ENCODE measurements at regions not wholly inside any gene's neighbourhood (a gene's known extent, or its start where the extent isn't known, plus 50 kb on each side); places are given as distances from the start of the nearest gene placed in this dataset.

DNA sequence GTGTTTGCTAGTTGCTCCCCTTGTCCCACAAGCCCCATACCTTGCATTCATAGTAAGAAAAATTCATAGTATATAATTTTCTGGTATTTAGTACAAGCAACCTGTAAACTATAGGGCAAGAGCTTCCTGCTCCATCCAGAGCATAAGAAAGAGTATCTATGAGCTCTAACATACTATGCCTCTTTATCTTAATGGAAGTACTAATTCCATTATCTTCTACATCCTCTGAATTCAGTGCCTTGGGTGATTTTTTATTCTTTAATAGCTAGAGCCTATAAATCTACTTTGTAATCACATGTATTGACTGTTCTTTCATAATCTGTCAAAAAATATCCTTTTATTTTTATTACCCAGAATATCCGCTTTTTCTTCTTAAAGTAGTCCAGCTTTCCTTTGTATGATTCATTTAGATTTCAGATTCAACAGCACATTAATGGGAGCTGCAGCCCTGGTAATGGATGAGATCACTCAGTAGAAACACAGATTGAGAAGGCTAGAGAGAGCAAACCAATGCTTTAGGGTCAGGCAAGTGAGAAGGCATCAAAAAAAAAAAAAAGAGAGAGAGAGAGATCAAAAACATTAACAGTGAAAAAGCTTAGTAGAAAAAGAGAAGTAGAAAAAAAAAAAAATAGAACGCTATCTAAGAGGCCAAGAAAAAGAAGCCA is 511.5 kb upstream of the NAALADL2 start:
- Histone ChIP-seq H3K14ac (ENCODE audit: insufficient read length) (no peak overlapping the region), H2BK20ac (ENCODE audit: low read length) (no peak overlapping the region), H4K91ac (replicated peaks; ENCODE audit: insufficient read length, low read length) (no peak overlapping the region), H3K18ac (ENCODE audit: extremely low read depth, low read length) (no peak overlapping the region), H2BK12ac (ENCODE audit: low read depth, low read length) (no peak overlapping the region), H3K23me2 (ENCODE audit: low read depth, low read length) (no peaks in the 10 kb centered on the region), H3K4ac (replicated peaks; ENCODE audit: insufficient read length, low read depth, low read length) (no peak overlapping the region), H3K79me2 (ENCODE audit: control insufficient read depth in 1 of 2, insufficient read depth in 2 of 2, low read length in 2 of 2) (no peaks in the 10 kb centered on the region), H3K9ac (replicated peaks in 1 of 4; ENCODE audit: extremely low read depth in 1 of 4, low read depth in 3 of 4, low read length in 3 of 4) (no peak overlapping the region), H3K4me2 (ENCODE audit: insufficient read depth in 1 of 2, low read depth in 2 of 2, low read length in 2 of 2) (no peak overlapping the region), H2BK15ac (ENCODE audit: low read length) (no peak overlapping the region), H2BK5ac (ENCODE audit: low read depth, low read length) (no peak overlapping the region), H3K36me3 (ENCODE audit: control insufficient read depth in 2 of 4, insufficient read depth in 4 of 4, low read length in 3 of 4) (no peaks in the 10 kb centered on the region), H3K56ac (replicated peaks; ENCODE audit: insufficient read length, low read depth, low read length) (no peak overlapping the region), H2AFZ (ENCODE audit: low read length) (no peak overlapping the region), H4K8ac (ENCODE audit: extremely low read depth, insufficient read depth, low read length) (no peak overlapping the region), H3K23ac (ENCODE audit: insufficient read length) (no peak overlapping the region), H3K27ac (ENCODE audit: low read depth, low read length) (no peak overlapping the region), H4K5ac (ENCODE audit: insufficient read length, low read depth, low read length) (no peak overlapping the region), H3K79me1 (ENCODE audit: low read depth, low read length) (no peaks in the 10 kb centered on the region), H3K27me3 (replicated peaks in 1 of 4; ENCODE audit: control insufficient read depth in 3 of 4, extremely low read depth in 1 of 4, insufficient read depth in 3 of 4, low read length in 3 of 4) (no peaks in the 10 kb centered on the region), H3K4me1 (replicated peaks in 1 of 4; ENCODE audit: control insufficient read depth in 3 of 4, insufficient read depth in 4 of 4, low read length in 3 of 4) (no peaks in the 10 kb centered on the region), H4K20me1 (replicated peaks in 1 of 2; ENCODE audit: control insufficient read depth in 1 of 2, insufficient read depth in 2 of 2, low read length in 2 of 2) (no peaks in the 10 kb centered on the region), H2BK120ac (replicated peaks; ENCODE audit: low read depth, low read length) (no peak overlapping the region), H3K9me3 (ENCODE audit: insufficient read depth in 2 of 2, low read depth in 1 of 2, low read length in 1 of 2) (peaks cover 0 to 6% of the 10 kb centered on the region in 2 experiments; a peak in 1 of 4 replicates), H3K4me3 (ENCODE audit: extremely low read depth in 1 of 4, insufficient read depth in 2 of 4, low read depth in 3 of 4, low read length in 4 of 4) (no peak overlapping the region), H2AK5ac (ENCODE audit: low read depth, low read length) (no peak overlapping the region)
- TF ChIP-seq TAF7 (optimal IDR thresholded peaks at IDR 0.05; ENCODE audit: borderline replicate concordance, low read depth, low read length) (no peak), KDM5A (IDR thresholded peaks at IDR 0.05; ENCODE audit: low read length) (no peak), YY1 (IDR thresholded peaks at IDR 0.05; ENCODE audit: low read depth, low read length) (no peak), CBX5 (IDR thresholded peaks at IDR 0.05; ENCODE audit: low read depth, low read length) (no peak)
- TF ChIP-seq, protein P1, sequence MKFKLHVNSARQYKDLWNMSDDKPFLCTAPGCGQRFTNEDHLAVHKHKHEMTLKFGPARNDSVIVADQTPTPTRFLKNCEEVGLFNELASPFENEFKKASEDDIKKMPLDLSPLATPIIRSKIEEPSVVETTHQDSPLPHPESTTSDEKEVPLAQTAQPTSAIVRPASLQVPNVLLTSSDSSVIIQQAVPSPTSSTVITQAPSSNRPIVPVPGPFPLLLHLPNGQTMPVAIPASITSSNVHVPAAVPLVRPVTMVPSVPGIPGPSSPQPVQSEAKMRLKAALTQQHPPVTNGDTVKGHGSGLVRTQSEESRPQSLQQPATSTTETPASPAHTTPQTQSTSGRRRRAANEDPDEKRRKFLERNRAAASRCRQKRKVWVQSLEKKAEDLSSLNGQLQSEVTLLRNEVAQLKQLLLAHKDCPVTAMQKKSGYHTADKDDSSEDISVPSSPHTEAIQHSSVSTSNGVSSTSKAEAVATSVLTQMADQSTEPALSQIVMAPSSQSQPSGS (IDR thresholded peaks at IDR 0.05; ENCODE audit: low read length): no peak
- ChIA-PET CTCF (ENCODE audit: partially characterized antibody) (interaction anchor here (1.2 to 1.5 kb wide), 2 partner anchors 8 to 222 kb away, joined by 3 to 5 read pairs; no protein-coding TSS in a partner anchor), POLR2A (ENCODE audit: partially characterized antibody) (interaction anchor here (0.6 kb wide), 1 partner anchor 52 kb away, joined by 4 read pairs; no protein-coding TSS in a partner anchor)
- FAIRE-seq: no peak
- WGBS, 2 experiments (ENCODE audit: extremely low coverage in 1 of 2, insufficient coverage in 1 of 2, insufficient read length in 1 of 2, insufficient replicate concordance in 2 of 2, low coverage in 1 of 2, low lambda C conversion rate in 2 of 2, missing lambda C conversion rate in 1 of 2): 86% methylated on average over 2 of the region's 2 CpGs; no CpG with 5 or more reads in 1 of the 2 experiments
- DNase-seq (ENCODE audit: low read depth in 1 of 2, low spot score in 2 of 2): no peak
